ENCODE measurements at regions not wholly inside any gene's neighbourhood (a gene's known extent, or its start where the extent isn't known, plus 50 kb on each side); places are given as distances from the start of the nearest gene placed in this dataset.

DNA sequence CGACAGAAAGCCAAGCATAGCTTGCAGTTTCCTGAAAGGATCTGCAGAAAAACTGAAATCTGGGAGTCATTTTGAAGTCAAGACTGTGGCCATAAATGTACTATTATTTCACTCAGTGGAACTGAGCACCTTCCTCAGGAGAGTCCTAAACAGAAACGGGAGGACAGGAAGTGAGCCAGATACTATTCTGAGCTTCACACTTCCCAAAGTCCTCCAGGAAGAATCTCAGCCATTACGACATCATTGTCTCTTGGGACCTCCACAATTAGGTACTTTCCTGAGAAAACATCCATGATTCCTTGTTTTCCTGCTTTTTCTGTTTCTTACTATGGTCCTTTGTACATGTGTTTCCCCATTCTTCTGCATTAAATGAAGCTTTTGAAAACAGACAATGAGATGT is 299.2 kb upstream of the USP25 start:
- Histone ChIP-seq H3K27ac (ENCODE audit: low read depth) (no peak overlapping the region), H3K9me2 (ENCODE audit: insufficient read depth) (peaks cover 12% of the 10 kb centered on the region; the same call in 1 of the 2 replicates), H3K4me1 (ENCODE audit: insufficient read depth) (no peaks in the 10 kb centered on the region; the same call in 1 of the 2 replicates), H3F3A (replicated peaks; ENCODE audit: low read depth) (no peaks in the 10 kb centered on the region), H3K27me3 (ENCODE audit: insufficient read depth) (no peaks in the 10 kb centered on the region), H3K36me3 (ENCODE audit: insufficient read depth) (no peaks in the 10 kb centered on the region), H3K79me2 (replicated peaks; ENCODE audit: insufficient read depth) (no peaks in the 10 kb centered on the region), H2AFZ (no peak overlapping the region), H4K20me1 (replicated peaks; ENCODE audit: insufficient read depth) (no peaks in the 10 kb centered on the region), H3K4me2 (no peak overlapping the region), H3K4me3 (no peak overlapping the region)
- Mint-ChIP-seq H3K4me1 (peaks cover 3% of the 10 kb centered on the region), H3K27me3 (ENCODE audit: insufficient read depth, low read depth, poor library complexity) (no peaks in the 10 kb centered on the region), H3K4me3 (no peak overlapping the region), H3K27ac (no peak overlapping the region), H3K36me3 (ENCODE audit: low read depth) (peaks cover 9% of the 10 kb centered on the region; the same call in 1 of the 3 replicates), H3K9me3 (peaks cover 3% of the 10 kb centered on the region; the same call in 2 of the 3 replicates)
- ATAC-seq (no peak), DNase-seq (ENCODE audit: low spot score) (no peak)
- TF ChIP-seq ZNF331 (CRISPR knock-in tag; IDR thresholded peaks at IDR 0.05; ENCODE audit: low read depth) (no peak), NANOG (IDR thresholded peaks at IDR 0.05; ENCODE audit: borderline replicate concordance) (no peak), POLR2AphosphoS5 (IDR thresholded peaks at IDR 0.05; ENCODE audit: low read depth) (no peak), ZNF114 (CRISPR knock-in tag; IDR thresholded peaks at IDR 0.05) (no peak), JUNB (IDR thresholded peaks at IDR 0.05; ENCODE audit: unreplicated experiment) (no peak), EZH2phosphoT487 (IDR thresholded peaks at IDR 0.05; ENCODE audit: unreplicated experiment) (no peak)
- TF ChIP-seq, protein P1, sequence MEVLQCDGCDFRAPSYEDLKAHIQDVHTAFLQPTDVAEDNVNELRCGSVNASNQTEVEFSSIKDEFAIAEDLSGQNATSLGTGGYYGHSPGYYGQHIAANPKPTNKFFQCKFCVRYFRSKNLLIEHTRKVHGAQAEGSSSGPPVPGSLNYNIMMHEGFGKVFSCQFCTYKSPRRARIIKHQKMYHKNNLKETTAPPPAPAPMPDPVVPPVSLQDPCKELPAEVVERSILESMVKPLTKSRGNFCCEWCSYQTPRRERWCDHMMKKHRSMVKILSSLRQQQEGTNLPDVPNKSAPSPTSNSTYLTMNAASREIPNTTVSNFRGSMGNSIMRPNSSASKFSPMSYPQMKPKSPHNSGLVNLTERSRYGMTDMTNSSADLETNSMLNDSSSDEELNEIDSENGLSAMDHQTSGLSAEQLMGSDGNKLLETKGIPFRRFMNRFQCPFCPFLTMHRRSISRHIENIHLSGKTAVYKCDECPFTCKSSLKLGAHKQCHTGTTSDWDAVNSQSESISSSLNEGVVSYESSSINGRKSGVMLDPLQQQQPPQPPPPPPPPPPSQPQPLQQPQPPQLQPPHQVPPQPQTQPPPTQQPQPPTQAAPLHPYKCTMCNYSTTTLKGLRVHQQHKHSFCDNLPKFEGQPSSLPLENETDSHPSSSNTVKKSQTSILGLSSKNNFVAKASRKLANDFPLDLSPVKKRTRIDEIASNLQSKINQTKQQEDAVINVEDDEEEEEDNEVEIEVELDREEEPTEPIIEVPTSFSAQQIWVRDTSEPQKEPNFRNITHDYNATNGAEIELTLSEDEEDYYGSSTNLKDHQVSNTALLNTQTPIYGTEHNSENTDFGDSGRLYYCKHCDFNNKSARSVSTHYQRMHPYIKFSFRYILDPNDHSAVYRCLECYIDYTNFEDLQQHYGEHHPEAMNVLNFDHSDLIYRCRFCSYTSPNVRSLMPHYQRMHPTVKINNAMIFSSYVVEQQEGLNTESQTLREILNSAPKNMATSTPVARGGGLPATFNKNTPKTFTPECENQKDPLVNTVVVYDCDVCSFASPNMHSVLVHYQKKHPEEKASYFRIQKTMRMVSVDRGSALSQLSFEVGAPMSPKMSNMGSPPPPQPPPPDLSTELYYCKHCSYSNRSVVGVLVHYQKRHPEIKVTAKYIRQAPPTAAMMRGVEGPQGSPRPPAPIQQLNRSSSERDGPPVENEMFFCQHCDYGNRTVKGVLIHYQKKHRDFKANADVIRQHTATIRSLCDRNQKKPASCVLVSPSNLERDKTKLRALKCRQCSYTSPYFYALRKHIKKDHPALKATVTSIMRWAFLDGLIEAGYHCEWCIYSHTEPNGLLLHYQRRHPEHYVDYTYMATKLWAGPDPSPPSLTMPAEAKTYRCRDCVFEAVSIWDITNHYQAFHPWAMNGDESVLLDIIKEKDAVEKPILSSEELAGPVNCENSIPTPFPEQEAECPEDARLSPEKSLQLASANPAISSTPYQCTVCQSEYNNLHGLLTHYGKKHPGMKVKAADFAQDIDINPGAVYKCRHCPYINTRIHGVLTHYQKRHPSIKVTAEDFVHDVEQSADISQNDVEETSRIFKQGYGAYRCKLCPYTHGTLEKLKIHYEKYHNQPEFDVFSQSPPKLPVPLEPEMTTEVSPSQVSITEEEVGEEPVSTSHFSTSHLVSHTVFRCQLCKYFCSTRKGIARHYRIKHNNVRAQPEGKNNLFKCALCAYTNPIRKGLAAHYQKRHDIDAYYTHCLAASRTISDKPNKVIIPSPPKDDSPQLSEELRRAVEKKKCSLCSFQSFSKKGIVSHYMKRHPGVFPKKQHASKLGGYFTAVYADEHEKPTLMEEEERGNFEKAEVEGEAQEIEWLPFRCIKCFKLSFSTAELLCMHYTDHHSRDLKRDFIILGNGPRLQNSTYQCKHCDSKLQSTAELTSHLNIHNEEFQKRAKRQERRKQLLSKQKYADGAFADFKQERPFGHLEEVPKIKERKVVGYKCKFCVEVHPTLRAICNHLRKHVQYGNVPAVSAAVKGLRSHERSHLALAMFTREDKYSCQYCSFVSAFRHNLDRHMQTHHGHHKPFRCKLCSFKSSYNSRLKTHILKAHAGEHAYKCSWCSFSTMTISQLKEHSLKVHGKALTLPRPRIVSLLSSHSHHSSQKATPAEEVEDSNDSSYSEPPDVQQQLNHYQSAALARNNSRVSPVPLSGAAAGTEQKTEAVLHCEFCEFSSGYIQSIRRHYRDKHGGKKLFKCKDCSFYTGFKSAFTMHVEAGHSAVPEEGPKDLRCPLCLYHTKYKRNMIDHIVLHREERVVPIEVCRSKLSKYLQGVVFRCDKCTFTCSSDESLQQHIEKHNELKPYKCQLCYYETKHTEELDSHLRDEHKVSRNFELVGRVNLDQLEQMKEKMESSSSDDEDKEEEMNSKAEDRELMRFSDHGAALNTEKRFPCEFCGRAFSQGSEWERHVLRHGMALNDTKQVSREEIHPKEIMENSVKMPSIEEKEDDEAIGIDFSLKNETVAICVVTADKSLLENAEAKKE (CRISPR knock-in tag; IDR thresholded peaks at IDR 0.05): no peak
- TF ChIP-seq, protein P2, sequence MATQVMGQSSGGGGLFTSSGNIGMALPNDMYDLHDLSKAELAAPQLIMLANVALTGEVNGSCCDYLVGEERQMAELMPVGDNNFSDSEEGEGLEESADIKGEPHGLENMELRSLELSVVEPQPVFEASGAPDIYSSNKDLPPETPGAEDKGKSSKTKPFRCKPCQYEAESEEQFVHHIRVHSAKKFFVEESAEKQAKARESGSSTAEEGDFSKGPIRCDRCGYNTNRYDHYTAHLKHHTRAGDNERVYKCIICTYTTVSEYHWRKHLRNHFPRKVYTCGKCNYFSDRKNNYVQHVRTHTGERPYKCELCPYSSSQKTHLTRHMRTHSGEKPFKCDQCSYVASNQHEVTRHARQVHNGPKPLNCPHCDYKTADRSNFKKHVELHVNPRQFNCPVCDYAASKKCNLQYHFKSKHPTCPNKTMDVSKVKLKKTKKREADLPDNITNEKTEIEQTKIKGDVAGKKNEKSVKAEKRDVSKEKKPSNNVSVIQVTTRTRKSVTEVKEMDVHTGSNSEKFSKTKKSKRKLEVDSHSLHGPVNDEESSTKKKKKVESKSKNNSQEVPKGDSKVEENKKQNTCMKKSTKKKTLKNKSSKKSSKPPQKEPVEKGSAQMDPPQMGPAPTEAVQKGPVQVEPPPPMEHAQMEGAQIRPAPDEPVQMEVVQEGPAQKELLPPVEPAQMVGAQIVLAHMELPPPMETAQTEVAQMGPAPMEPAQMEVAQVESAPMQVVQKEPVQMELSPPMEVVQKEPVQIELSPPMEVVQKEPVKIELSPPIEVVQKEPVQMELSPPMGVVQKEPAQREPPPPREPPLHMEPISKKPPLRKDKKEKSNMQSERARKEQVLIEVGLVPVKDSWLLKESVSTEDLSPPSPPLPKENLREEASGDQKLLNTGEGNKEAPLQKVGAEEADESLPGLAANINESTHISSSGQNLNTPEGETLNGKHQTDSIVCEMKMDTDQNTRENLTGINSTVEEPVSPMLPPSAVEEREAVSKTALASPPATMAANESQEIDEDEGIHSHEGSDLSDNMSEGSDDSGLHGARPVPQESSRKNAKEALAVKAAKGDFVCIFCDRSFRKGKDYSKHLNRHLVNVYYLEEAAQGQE (IDR thresholded peaks at IDR 0.05; ENCODE audit: unreplicated experiment): no peak
- TF ChIP-seq, protein P3, sequence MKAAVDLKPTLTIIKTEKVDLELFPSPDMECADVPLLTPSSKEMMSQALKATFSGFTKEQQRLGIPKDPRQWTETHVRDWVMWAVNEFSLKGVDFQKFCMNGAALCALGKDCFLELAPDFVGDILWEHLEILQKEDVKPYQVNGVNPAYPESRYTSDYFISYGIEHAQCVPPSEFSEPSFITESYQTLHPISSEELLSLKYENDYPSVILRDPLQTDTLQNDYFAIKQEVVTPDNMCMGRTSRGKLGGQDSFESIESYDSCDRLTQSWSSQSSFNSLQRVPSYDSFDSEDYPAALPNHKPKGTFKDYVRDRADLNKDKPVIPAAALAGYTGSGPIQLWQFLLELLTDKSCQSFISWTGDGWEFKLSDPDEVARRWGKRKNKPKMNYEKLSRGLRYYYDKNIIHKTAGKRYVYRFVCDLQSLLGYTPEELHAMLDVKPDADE (IDR thresholded peaks at IDR 0.05): no peak
- TF ChIP-seq, protein P4, sequence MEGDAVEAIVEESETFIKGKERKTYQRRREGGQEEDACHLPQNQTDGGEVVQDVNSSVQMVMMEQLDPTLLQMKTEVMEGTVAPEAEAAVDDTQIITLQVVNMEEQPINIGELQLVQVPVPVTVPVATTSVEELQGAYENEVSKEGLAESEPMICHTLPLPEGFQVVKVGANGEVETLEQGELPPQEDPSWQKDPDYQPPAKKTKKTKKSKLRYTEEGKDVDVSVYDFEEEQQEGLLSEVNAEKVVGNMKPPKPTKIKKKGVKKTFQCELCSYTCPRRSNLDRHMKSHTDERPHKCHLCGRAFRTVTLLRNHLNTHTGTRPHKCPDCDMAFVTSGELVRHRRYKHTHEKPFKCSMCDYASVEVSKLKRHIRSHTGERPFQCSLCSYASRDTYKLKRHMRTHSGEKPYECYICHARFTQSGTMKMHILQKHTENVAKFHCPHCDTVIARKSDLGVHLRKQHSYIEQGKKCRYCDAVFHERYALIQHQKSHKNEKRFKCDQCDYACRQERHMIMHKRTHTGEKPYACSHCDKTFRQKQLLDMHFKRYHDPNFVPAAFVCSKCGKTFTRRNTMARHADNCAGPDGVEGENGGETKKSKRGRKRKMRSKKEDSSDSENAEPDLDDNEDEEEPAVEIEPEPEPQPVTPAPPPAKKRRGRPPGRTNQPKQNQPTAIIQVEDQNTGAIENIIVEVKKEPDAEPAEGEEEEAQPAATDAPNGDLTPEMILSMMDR (conservative IDR thresholded peaks at IDR 0.05; ENCODE audit: low read depth in 2 of 2): no peak

Measured in GM23338 (cell line).